ENCODE measurements at regions not wholly inside any gene's neighbourhood (a gene's known extent, or its start where the extent isn't known, plus 50 kb on each side); places are given as distances from the start of the nearest gene placed in this dataset.

- no peak for TF ChIP-seq CTCF (conservative IDR thresholded peaks at IDR 0.05)
- no peak for TF ChIP-seq ZFX (IDR thresholded peaks at IDR 0.05)
Observed at GRCh38 chr9:29456940-29457339, 1883.7 kb upstream of the C9orf72 start.

Measured in C4-2B (cell line).